DOHH2 (cell line): ENCODE measurements at regions not wholly inside any gene's neighbourhood (a gene's known extent, or its start where the extent isn't known, plus 50 kb on each side); places are given as distances from the start of the nearest gene placed in this dataset.
A peak's percentile ranks its signal among the peaks of the same experiment; 100 is the strongest.

Experiments
- H3F3A ChIP-seq: fragments of 200-600 bp; sonication (generic), shearing (Covaris generic); 2 replicates; pipeline ENCODE4 v1.6.0; 2016; ENCODE audit warnings: antibody characterized with exemption, mild to moderate bottlenecking; ENCODE audit not compliant: control insufficient read depth, insufficient read depth
- H3K27ac ChIP-seq: fragments of 200-600 bp; sonication (generic); 2 replicates; pipeline ENCODE4 v1.5.1; 2014; ENCODE audit warnings: low read depth, mild to moderate bottlenecking, low read length, moderate library complexity
- H3K27me3 ChIP-seq: fragments of 200-600 bp; sonication (generic); 2 replicates; pipeline ENCODE4 v1.6.1; 2014; ENCODE audit warnings: mild to moderate bottlenecking, low read length, mixed read lengths; ENCODE audit not compliant: control insufficient read depth
- H3K36me3 ChIP-seq: fragments of 200-600 bp; sonication (generic); 2 replicates; pipeline ENCODE4 v1.6.1; 2014; ENCODE audit warnings: mild to moderate bottlenecking, low read length, moderate library complexity, mixed read lengths; ENCODE audit not compliant: control insufficient read depth
- H3K4me1 ChIP-seq: fragments of 200-600 bp; sonication (generic); 2 replicates; pipeline ENCODE4 v1.6.1; 2014; ENCODE audit warnings: mild to moderate bottlenecking, low read length, mixed read lengths; ENCODE audit not compliant: control insufficient read depth
- H3K4me2 ChIP-seq: fragments of 200-600 bp; sonication (generic); 2 replicates; pipeline ENCODE4 v1.6.0; 2014; ENCODE audit warnings: mild to moderate bottlenecking, low read length, moderate library complexity
- H3K4me3 ChIP-seq: fragments of 200-600 bp; sonication (generic); 2 replicates; pipeline ENCODE4 v1.5.1; 2014; ENCODE audit warnings: mild to moderate bottlenecking, low read length, mixed read lengths
- H3K79me2 ChIP-seq: fragments of 200-600 bp; sonication (generic); 2 replicates; pipeline ENCODE4 v1.6.1; 2014; ENCODE audit warnings: mild to moderate bottlenecking, low read length, mixed read lengths; ENCODE audit not compliant: control insufficient read depth
- H3K9me2 ChIP-seq: fragments of 200-600 bp; sonication (generic); replicated peaks from 2 replicates; pipeline ENCODE4 v1.6.1; 2014; ENCODE audit warnings: mild to moderate bottlenecking, low read length, mixed read lengths; ENCODE audit not compliant: control insufficient read depth
- H3K9me3 ChIP-seq: fragments of 200-600 bp; sonication (generic); 2 replicates; pipeline ENCODE4 v1.6.1; 2014; ENCODE audit warnings: antibody characterized with exemption, low read length, mixed read lengths; ENCODE audit not compliant: control insufficient read depth, insufficient read depth
- H4K20me1 ChIP-seq: fragments of 200-600 bp; sonication (generic); 2 replicates; pipeline ENCODE4 v1.6.0; 2014; ENCODE audit warnings: low read depth, mild to moderate bottlenecking, antibody characterized with exemption, low read length, moderate library complexity; ENCODE audit not compliant: control insufficient read depth, insufficient read depth
- EZH2phosphoT487 ChIP-seq: fragments of 200-600 bp; sonication (generic); IDR thresholded peaks from 2 replicates; pipeline ENCODE4 v1.6.1; 2017; ENCODE audit warnings: borderline replicate concordance, mild to moderate bottlenecking, antibody characterized with exemption, low read length, moderate library complexity, mixed read lengths
- TF ChIP-seq, protein P1 (sequence below): fragments of 200-600 bp; sonication (generic); IDR thresholded peaks from one replicate; pipeline ENCODE4 v1.5.1; 2014; ENCODE audit warnings: antibody characterized with exemption, mild to moderate bottlenecking, low read depth, low read length; ENCODE audit not compliant: poor library complexity, severe bottlenecking

DNA sequence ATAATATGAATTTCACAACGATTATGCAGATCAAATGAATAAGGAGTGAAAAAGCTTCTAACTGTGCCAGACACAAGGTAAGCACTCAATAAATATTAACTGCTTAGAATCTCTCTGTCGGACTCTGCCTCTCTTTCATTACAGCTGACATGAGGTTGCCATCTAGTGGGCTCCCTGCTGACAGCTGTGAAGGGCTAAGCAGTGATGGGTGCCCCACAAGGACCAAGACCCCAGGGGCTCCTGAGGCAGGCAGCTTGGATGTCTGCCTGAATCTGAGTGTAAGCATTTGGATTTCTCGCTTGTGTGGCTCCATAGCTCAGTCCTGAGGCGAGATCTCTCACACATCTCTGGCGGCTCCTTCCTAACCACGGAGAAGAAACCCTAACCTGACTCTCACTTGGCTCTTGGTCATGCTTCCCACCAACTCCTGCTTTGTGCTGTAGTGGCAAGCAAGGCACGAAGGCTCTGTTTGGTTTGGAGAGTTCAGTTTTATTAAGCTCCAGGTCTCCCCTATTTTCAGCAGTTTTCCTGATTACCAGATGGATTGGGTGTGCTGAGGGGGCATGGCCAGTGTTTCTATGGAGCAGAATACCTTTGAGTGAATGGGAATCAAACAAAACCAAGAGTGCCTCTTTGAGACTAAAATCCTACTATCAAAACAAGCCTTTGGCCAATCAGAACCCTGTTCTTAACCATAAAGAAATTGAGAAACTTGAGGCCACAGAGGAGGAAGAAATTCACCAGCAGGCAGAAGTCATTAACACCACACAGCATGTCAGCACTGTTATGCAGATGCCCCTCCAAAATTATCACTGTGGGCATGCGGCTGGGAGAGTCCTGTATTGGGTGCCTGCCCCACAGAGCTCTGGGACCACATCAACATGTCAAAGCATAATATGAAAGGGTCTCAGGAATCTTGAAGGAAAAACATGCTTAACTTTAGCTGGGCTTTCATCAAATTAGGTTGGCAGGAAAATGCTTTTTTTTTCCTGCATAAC, 152.8 kb upstream of the NTM start:
- Histone ChIP-seq H3K9me3 (no peaks in the 10 kb centered on the region), H4K20me1 (no peaks in the 10 kb centered on the region), H3K27me3 (peaks cover 3% of the 10 kb centered on the region; the same call in 1 of the 2 replicates), H3K4me2 (no peak overlapping the region), H3K79me2 (no peaks in the 10 kb centered on the region), H3K4me3 (no peak overlapping the region), H3K36me3 (no peaks in the 10 kb centered on the region), H3K4me1 (no peaks in the 10 kb centered on the region), H3F3A (no peaks in the 10 kb centered on the region), H3K27ac (no peak overlapping the region), H3K9me2 (no peaks in the 10 kb centered on the region)
- TF ChIP-seq, protein P1, sequence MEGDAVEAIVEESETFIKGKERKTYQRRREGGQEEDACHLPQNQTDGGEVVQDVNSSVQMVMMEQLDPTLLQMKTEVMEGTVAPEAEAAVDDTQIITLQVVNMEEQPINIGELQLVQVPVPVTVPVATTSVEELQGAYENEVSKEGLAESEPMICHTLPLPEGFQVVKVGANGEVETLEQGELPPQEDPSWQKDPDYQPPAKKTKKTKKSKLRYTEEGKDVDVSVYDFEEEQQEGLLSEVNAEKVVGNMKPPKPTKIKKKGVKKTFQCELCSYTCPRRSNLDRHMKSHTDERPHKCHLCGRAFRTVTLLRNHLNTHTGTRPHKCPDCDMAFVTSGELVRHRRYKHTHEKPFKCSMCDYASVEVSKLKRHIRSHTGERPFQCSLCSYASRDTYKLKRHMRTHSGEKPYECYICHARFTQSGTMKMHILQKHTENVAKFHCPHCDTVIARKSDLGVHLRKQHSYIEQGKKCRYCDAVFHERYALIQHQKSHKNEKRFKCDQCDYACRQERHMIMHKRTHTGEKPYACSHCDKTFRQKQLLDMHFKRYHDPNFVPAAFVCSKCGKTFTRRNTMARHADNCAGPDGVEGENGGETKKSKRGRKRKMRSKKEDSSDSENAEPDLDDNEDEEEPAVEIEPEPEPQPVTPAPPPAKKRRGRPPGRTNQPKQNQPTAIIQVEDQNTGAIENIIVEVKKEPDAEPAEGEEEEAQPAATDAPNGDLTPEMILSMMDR = peak; percentile 23
- no peak for TF ChIP-seq EZH2phosphoT487

DNA sequence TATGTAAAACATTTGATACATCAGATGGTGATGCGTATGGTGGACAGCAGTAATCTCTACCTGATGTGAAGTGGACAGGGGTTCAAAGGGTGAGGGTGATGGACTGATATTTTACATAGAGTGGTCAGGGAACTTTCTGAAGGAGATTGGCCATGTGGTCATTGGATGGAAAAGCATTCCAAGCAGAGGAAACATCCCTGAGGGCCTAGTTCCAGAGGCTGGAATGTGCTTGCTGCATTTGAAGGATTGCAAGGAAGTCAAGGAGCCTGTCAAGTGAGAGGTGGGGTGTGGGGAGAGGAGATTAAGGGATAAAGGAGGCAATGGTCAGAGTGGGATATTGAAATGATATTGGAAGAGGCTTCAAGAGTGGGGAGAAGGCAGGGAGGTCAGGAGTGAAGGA, 151.9 kb upstream of the NTM start:
- Histone ChIP-seq H3F3A (no peaks in the 10 kb centered on the region), H4K20me1 (no peaks in the 10 kb centered on the region), H3K4me3 (no peak overlapping the region), H3K9me2 (no peaks in the 10 kb centered on the region), H3K79me2 (no peaks in the 10 kb centered on the region), H3K27me3 (peaks cover 3% of the 10 kb centered on the region; the same call in 1 of the 2 replicates), H3K4me1 (no peaks in the 10 kb centered on the region), H3K4me2 (no peak overlapping the region), H3K36me3 (no peaks in the 10 kb centered on the region), H3K9me3 (no peaks in the 10 kb centered on the region), H3K27ac (no peak overlapping the region)
- no peak for TF ChIP-seq EZH2phosphoT487
- TF ChIP-seq, protein P1 = no peak

DNA sequence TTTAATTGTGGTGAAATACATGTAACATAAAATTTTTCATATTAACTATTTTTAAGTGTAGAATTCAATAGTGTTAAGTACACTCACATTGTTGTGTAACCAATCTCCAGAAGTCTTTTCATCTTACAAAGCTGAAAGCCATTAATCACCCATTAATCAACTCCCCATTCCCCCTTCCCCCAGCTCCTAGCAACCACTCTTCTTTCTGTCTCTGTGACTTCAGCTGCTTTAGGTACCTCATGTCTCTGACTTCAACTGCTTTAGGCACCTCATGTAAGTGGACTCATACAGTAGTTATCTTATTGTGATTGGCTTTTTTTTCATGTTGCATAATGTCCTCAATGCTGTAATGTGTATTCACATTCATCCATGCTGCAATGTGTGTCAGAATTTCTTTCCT, 150.8 kb upstream of the NTM start:
- H3K4me2 ChIP-seq = no peak overlapping the region
- TF ChIP-seq, protein P1 = no peak
- TF ChIP-seq EZH2phosphoT487 = no peak
- H3K27me3 ChIP-seq = peaks cover 3% of the 10 kb centered on the region; the same call in 1 of the 2 replicates
- H3K79me2 ChIP-seq = no peaks in the 10 kb centered on the region
- H3K9me3 ChIP-seq = no peaks in the 10 kb centered on the region
- no peak overlapping the region for H3K4me3 ChIP-seq
- no peaks in the 10 kb centered on the region for H3K36me3 ChIP-seq
- H3F3A ChIP-seq = no peaks in the 10 kb centered on the region
- no peaks in the 10 kb centered on the region for H4K20me1 ChIP-seq
- no peaks in the 10 kb centered on the region for H3K4me1 ChIP-seq
- no peak overlapping the region for H3K27ac ChIP-seq
- H3K9me2 ChIP-seq = no peaks in the 10 kb centered on the region
